Trophoblast cell (in vitro differentiated cells and primary cell): ENCODE measurements at regions not wholly inside any gene's neighbourhood (a gene's known extent, or its start where the extent isn't known, plus 50 kb on each side); places are given as distances from the start of the nearest gene placed in this dataset.

Source experiments
- DNase-seq, 2 donors: peaks; one replicate each; pipeline ENCODE4 v3.0.0-alpha.2; 2016
- H2AFZ ChIP-seq: 2 replicates; pipeline ENCODE4 v1.6.1; 2013; ENCODE audit warnings: low read length, moderate library complexity, mild to moderate bottlenecking; ENCODE audit not compliant: insufficient read depth, poor library complexity
- H2AK5ac ChIP-seq: 2 replicates; pipeline ENCODE4 v1.6.1; 2013; ENCODE audit warnings: mild to moderate bottlenecking, low read length
- H2BK120ac ChIP-seq: 2 replicates; pipeline ENCODE4 v1.6.1; 2013; ENCODE audit warnings: low read length, mild to moderate bottlenecking, moderate library complexity; ENCODE audit not compliant: insufficient read depth, poor library complexity
- H2BK12ac ChIP-seq: 2 replicates; pipeline ENCODE4 v1.6.1; 2013; ENCODE audit warnings: mild to moderate bottlenecking, low read length, moderate library complexity
- H2BK5ac ChIP-seq: 2 replicates; pipeline ENCODE4 v1.6.1; 2013; ENCODE audit warnings: low read length, low read depth, moderate library complexity, mild to moderate bottlenecking; ENCODE audit not compliant: poor library complexity
- H3K14ac ChIP-seq: 2 replicates; pipeline ENCODE4 v1.6.1; 2013; ENCODE audit warnings: mild to moderate bottlenecking, low read length
- H3K18ac ChIP-seq: 2 replicates; pipeline ENCODE4 v1.6.1; 2013; ENCODE audit warnings: mild to moderate bottlenecking, low read length
- H3K23ac ChIP-seq: 2 replicates; pipeline ENCODE4 v1.6.1; 2013; ENCODE audit warnings: low read length
- H3K27ac ChIP-seq: 2 replicates; pipeline ENCODE4 v1.5.1; 2013; ENCODE audit warnings: low read depth, mild to moderate bottlenecking, inconsistent platforms, low read length, moderate library complexity
- H3K27me3 ChIP-seq: 2 replicates; pipeline ENCODE4 v1.6.1; 2013; ENCODE audit warnings: inconsistent platforms, mild to moderate bottlenecking, low read length, moderate library complexity; ENCODE audit not compliant: insufficient read depth
- H3K36me3 ChIP-seq, 2 experiments: 1 replicate in 1 of 2; 2 replicates in 1 of 2; pipeline ENCODE4 v1.6.1; 2013; ENCODE audit warnings: low read length in 2 of 2, mild to moderate bottlenecking in 2 of 2, moderate library complexity in 1 of 2; ENCODE audit not compliant: insufficient read depth in 2 of 2, control insufficient read depth in 1 of 2
- H3K4ac ChIP-seq: 2 replicates; pipeline ENCODE4 v1.6.1; 2013; ENCODE audit warnings: low read depth, mild to moderate bottlenecking, low read length, moderate library complexity
- H3K4me1 ChIP-seq, 2 experiments: 1 replicate in 1 of 2; 2 replicates in 1 of 2; pipeline ENCODE4 v1.6.1; 2013; ENCODE audit warnings: low read length in 2 of 2, mild to moderate bottlenecking in 2 of 2, moderate library complexity in 1 of 2; ENCODE audit not compliant: insufficient read depth in 2 of 2, control insufficient read depth in 1 of 2
- H3K4me2 ChIP-seq: 2 replicates; pipeline ENCODE4 v1.6.1; 2013; ENCODE audit warnings: inconsistent platforms, mild to moderate bottlenecking, low read length, moderate library complexity
- H3K4me3 ChIP-seq: 2 replicates; pipeline ENCODE4 v1.5.1; 2013; ENCODE audit warnings: mild to moderate bottlenecking, low read depth, low read length, inconsistent platforms
- H3K79me1 ChIP-seq: one replicate; pipeline ENCODE4 v1.6.1; 2013; ENCODE audit warnings: low read length
- H3K79me2 ChIP-seq: 2 replicates; pipeline ENCODE4 v1.6.1; 2013; ENCODE audit warnings: low read length, mild to moderate bottlenecking; ENCODE audit not compliant: control insufficient read depth, insufficient read depth, poor library complexity
- H3K9ac ChIP-seq: 2 replicates; pipeline ENCODE4 v1.6.1; 2013; ENCODE audit warnings: mild to moderate bottlenecking, low read length
- H3K9me3 ChIP-seq: 2 replicates; pipeline ENCODE4 v1.6.1; 2013; ENCODE audit warnings: low read depth, mild to moderate bottlenecking, control low read depth, inconsistent platforms, low read length; ENCODE audit not compliant: insufficient read depth
- H4K12ac ChIP-seq: 2 replicates; pipeline ENCODE4 v1.6.1; 2013; ENCODE audit warnings: low read depth, mild to moderate bottlenecking, low read length, moderate library complexity
- H4K8ac ChIP-seq: 2 replicates; pipeline ENCODE4 v1.6.1; 2013; ENCODE audit warnings: low read depth, mild to moderate bottlenecking, low read length, moderate library complexity
- H4K91ac ChIP-seq: one replicate; pipeline ENCODE4 v1.6.1; 2013; ENCODE audit warnings: low read depth, mild to moderate bottlenecking, low read length, moderate library complexity
- WGBS: extraction: QIAGEN DNeasy Blood & Tissue Kit; methylation state at CpG from one replicate; pipeline ENCODE4 v1.1.7; 2013; ENCODE audit warnings: missing lambda C conversion rate; ENCODE audit not compliant: insufficient read length, insufficient coverage; ENCODE audit errors: extremely low coverage; 5-methylcytosine and 5-hydroxymethylcytosine counted together

DNA sequence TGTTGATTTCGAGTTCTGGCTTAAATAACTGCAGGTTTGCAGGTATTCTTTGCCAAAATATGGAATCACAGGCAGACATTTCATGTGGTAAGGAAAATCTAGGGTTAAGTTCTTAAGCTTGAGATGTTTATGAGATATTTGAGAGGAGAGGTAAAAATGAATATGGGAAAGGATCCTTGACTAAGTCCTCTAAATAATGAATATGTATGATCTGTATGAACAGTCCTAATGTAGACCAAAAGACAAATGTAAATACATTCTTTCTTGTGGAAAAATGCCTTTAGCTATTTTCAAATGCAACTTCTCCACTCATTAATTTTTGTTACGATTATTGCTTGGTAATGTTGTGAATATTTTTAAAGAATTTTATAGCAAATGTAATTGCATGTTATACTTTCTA is 1632.6 kb downstream of the SUCLG1 start:
- Histone ChIP-seq H4K91ac (no peak overlapping the region), H3K27me3 (no peaks in the 10 kb centered on the region), H2AFZ (no peak overlapping the region), H3K36me3 (no peaks in the 10 kb centered on the region), H3K4me2 (no peak overlapping the region), H2BK120ac (no peak overlapping the region), H3K23ac (no peak overlapping the region), H2AK5ac (no peak overlapping the region), H3K79me1 (no peaks in the 10 kb centered on the region), H3K4me1 (no peaks in the 10 kb centered on the region), H3K9me3 (no peaks in the 10 kb centered on the region), H2BK5ac (no peak overlapping the region), H3K79me2 (no peaks in the 10 kb centered on the region), H2BK12ac (no peak overlapping the region), H4K8ac (no peak overlapping the region), H3K14ac (no peak overlapping the region), H3K27ac (no peak overlapping the region), H3K9ac (no peak overlapping the region), H3K4ac (no peak overlapping the region), H3K18ac (no peak overlapping the region), H3K4me3 (no peak overlapping the region), H4K12ac (no peak overlapping the region)
- DNase-seq: no peak
- 100% methylated on average over 1 of the region's 2 CpGs for WGBS

DNA sequence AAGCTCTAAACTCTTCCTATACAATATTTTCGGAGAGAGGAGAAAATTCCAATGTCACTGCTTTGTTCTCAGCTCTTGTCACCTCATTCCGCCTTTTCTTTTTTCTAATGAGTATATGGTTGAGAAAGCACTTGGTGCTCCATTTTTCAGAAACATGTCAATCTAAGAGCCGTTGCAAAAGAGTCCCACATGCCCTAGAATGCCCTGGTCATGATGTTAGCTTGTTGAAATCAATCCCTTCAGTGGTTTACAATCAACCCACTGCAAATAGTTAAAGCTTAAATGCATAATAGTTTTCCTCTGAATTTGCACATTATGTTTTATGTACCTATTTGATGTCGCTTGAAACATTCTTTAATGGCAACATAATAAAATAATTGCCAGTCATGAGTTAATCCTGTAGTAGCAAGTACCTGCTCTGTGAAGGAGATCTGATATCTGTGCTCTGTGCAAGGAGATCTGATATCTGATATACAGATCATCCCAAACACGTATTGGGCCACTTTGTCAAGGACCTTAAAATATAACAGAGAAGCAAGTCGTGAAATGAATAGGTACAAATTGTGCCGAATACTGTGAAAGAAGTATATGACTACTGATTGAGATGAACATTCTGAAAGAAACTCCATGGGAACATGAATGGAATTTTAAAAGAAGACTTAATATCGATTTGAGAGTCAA is 1633.5 kb downstream of the SUCLG1 start:
- Histone ChIP-seq H3K27me3 (no peaks in the 10 kb centered on the region), H4K12ac (no peak overlapping the region), H3K36me3 (no peaks in the 10 kb centered on the region), H3K14ac (no peak overlapping the region), H3K4me1 (no peaks in the 10 kb centered on the region), H3K4ac (no peak overlapping the region), H2AFZ (no peak overlapping the region), H3K23ac (no peak overlapping the region), H3K4me3 (no peak overlapping the region), H2BK12ac (no peak overlapping the region), H4K8ac (no peak overlapping the region), H3K4me2 (no peak overlapping the region), H2BK5ac (no peak overlapping the region), H3K79me2 (no peaks in the 10 kb centered on the region), H4K91ac (no peak overlapping the region), H2AK5ac (no peak overlapping the region), H3K27ac (no peak overlapping the region), H2BK120ac (no peak overlapping the region), H3K9ac (no peak overlapping the region), H3K9me3 (no peaks in the 10 kb centered on the region), H3K18ac (no peak overlapping the region), H3K79me1 (no peaks in the 10 kb centered on the region)
- no CpG with 5 or more reads among the region's 8 CpGs for WGBS
- DNase-seq: no peak

DNA sequence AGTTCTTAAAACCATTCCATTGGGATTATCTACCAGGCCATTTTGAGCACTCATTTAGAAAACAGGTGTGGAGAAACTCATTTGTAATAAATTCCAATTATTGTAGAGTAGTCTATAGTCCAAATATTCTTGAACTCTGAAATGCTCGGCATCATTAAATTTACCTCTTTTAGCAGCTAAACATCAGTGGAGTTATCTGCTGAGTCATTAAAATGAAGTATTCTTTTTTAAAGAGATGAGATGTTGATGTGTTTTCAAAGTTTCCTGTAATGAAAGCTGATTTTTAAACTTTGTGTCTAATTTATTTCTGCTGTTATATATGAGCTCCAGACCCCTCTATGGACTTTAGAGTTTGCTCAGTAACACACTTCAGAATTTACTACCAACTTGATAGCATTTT is 1635.2 kb downstream of the SUCLG1 start:
- WGBS: no CpG with 5 or more reads among the region's 1 CpG
- no peak overlapping the region for H3K4ac ChIP-seq

DNA sequence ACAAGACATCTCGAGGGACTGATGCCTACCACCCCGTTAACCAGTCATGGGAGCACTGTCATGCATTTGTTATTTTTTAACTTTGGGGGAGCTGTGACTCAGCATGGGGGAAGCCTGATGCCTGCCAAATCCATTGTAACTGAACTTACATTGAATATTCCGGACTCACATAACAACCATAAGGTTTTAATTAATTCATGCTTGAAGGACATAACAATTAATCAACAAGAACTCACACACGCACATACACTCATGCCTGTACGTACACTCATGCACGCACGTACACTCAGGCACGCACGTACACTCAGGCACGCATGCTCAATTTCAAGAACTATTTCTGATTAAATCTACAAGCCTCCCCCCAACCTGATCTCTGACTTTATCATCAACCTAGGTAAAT is 1639.1 kb downstream of the SUCLG1 start:
- H3K9ac ChIP-seq: no peak overlapping the region
- H3K4me3 ChIP-seq: no peak overlapping the region
- no peak for DNase-seq
- H4K12ac ChIP-seq: no peak overlapping the region
- H4K91ac ChIP-seq: no peak overlapping the region
- H4K8ac ChIP-seq: no peak overlapping the region
- no peaks in the 10 kb centered on the region for H3K9me3 ChIP-seq
- no peak overlapping the region for H3K18ac ChIP-seq
- H3K27ac ChIP-seq: no peak overlapping the region
- H3K4me2 ChIP-seq: no peak overlapping the region
- H2AFZ ChIP-seq: no peak overlapping the region
- no peaks in the 10 kb centered on the region for H3K4me1 ChIP-seq
- H3K79me2 ChIP-seq: no peaks in the 10 kb centered on the region
- H2BK5ac ChIP-seq: no peak overlapping the region
- H3K14ac ChIP-seq: no peak overlapping the region
- H2AK5ac ChIP-seq: no peak overlapping the region
- no peak overlapping the region for H2BK120ac ChIP-seq
- no peak overlapping the region for H2BK12ac ChIP-seq
- H3K79me1 ChIP-seq: no peaks in the 10 kb centered on the region
- no peak overlapping the region for H3K23ac ChIP-seq
- no peaks in the 10 kb centered on the region for H3K36me3 ChIP-seq
- H3K4ac ChIP-seq: no peak overlapping the region
- no peaks in the 10 kb centered on the region for H3K27me3 ChIP-seq
- no CpG with 5 or more reads among the region's 10 CpGs for WGBS

More for the DNA sequence above, 1635.2 kb downstream of the SUCLG1 start:
- H3K23ac ChIP-seq: no peak overlapping the region
- no peak overlapping the region for H4K91ac ChIP-seq
- no peaks in the 10 kb centered on the region for H3K36me3 ChIP-seq
- DNase-seq: no peak
- H2AFZ ChIP-seq: no peak overlapping the region
- H3K27ac ChIP-seq: no peak overlapping the region
- H3K14ac ChIP-seq: no peak overlapping the region
- no peak overlapping the region for H2BK5ac ChIP-seq
- no peak overlapping the region for H4K12ac ChIP-seq
- no peak overlapping the region for H3K4me3 ChIP-seq
- no peak overlapping the region for H2BK12ac ChIP-seq
- H3K4me1 ChIP-seq: no peaks in the 10 kb centered on the region
- H3K79me2 ChIP-seq: no peaks in the 10 kb centered on the region
- H3K9me3 ChIP-seq: no peaks in the 10 kb centered on the region
- no peak overlapping the region for H2AK5ac ChIP-seq
- no peaks in the 10 kb centered on the region for H3K27me3 ChIP-seq
- H3K4me2 ChIP-seq: no peak overlapping the region
- no peak overlapping the region for H3K18ac ChIP-seq
- no peak overlapping the region for H2BK120ac ChIP-seq
- H4K8ac ChIP-seq: no peak overlapping the region
- no peak overlapping the region for H3K9ac ChIP-seq
- H3K79me1 ChIP-seq: no peaks in the 10 kb centered on the region
